ENCODE measurements at regions not wholly inside any gene's neighbourhood (a gene's known extent, or its start where the extent isn't known, plus 50 kb on each side); places are given as distances from the start of the nearest gene placed in this dataset.

GRCh38 chr19:41515015-41515652, 60.8 kb upstream of the CEACAM21 start:
- TF ChIP-seq POLR2A (IDR thresholded peaks at IDR 0.05): no peak
- TF ChIP-seq, protein P1, sequence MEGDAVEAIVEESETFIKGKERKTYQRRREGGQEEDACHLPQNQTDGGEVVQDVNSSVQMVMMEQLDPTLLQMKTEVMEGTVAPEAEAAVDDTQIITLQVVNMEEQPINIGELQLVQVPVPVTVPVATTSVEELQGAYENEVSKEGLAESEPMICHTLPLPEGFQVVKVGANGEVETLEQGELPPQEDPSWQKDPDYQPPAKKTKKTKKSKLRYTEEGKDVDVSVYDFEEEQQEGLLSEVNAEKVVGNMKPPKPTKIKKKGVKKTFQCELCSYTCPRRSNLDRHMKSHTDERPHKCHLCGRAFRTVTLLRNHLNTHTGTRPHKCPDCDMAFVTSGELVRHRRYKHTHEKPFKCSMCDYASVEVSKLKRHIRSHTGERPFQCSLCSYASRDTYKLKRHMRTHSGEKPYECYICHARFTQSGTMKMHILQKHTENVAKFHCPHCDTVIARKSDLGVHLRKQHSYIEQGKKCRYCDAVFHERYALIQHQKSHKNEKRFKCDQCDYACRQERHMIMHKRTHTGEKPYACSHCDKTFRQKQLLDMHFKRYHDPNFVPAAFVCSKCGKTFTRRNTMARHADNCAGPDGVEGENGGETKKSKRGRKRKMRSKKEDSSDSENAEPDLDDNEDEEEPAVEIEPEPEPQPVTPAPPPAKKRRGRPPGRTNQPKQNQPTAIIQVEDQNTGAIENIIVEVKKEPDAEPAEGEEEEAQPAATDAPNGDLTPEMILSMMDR (IDR thresholded peaks at IDR 0.05): no peak
